ENCODE measurements at regions not wholly inside any gene's neighbourhood (a gene's known extent, or its start where the extent isn't known, plus 50 kb on each side); places are given as distances from the start of the nearest gene placed in this dataset.

DNA sequence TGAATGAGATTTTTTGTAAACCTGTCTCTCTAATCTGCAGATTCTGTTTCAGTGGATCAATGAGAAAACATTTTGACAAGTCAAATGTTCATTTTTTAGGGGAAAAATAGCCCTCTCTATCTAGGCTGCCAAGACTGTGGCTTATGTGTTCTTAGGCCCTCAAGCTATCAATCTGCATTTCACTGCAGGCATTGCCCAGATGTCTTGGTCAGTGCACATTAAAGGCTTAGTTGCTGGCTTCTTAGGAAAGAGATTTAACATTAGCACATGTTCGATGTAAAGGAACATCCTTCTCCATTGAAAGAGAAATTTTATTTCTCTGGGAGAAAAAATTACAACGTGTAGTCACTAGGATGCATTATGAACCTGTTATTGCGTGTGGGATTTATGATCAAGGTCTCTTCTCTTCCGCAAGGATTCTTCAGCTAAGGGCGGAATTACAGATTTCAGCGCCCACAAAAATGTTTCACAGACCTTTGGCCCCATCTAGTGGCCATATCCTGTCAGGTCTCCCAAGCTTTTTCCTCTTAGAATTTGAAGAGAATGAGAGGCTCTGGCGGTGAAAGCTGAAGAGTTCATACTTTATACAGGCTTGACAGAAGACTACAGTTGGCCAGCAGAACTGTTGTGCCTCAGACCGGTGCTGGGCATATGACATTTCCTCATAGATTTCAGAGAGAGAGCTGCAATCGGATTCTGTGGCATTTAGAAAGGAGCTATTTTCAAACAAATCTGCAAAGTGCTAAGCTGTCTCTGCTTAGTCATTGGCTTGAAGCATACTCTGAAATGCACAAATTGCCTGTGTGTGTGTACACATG is 144.6 kb upstream of the NOCT start:
- no peaks in the 10 kb centered on the region for H3K9me1 ChIP-seq (replicated peaks; ENCODE audit: control insufficient read depth, extremely low read depth, insufficient read depth, low read length)
- H3K27ac ChIP-seq (ENCODE audit: insufficient read depth, low read depth, low read length), result no peak overlapping the region
- peak; percentile 77 for DNase-seq (ENCODE audit: low read depth, low spot score)
- H3K27me3 ChIP-seq (ENCODE audit: control insufficient read depth in 2 of 2, insufficient read depth in 2 of 2, low read length in 2 of 2), result peaks cover 3 to 6% of the 10 kb centered on the region in 2 experiments
- TF ChIP-seq EZH2 (IDR thresholded peaks at IDR 0.05; ENCODE audit: borderline replicate concordance, low read depth, low read length, severe bottlenecking), result no peak
- TF ChIP-seq POLR2AphosphoS5 (IDR thresholded peaks at IDR 0.05; ENCODE audit: insufficient read depth, low read depth, low read length), result no peak
- TF ChIP-seq, protein P1, sequence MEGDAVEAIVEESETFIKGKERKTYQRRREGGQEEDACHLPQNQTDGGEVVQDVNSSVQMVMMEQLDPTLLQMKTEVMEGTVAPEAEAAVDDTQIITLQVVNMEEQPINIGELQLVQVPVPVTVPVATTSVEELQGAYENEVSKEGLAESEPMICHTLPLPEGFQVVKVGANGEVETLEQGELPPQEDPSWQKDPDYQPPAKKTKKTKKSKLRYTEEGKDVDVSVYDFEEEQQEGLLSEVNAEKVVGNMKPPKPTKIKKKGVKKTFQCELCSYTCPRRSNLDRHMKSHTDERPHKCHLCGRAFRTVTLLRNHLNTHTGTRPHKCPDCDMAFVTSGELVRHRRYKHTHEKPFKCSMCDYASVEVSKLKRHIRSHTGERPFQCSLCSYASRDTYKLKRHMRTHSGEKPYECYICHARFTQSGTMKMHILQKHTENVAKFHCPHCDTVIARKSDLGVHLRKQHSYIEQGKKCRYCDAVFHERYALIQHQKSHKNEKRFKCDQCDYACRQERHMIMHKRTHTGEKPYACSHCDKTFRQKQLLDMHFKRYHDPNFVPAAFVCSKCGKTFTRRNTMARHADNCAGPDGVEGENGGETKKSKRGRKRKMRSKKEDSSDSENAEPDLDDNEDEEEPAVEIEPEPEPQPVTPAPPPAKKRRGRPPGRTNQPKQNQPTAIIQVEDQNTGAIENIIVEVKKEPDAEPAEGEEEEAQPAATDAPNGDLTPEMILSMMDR (IDR thresholded peaks at IDR 0.05; ENCODE audit: extremely low read depth in 1 of 2, insufficient read depth in 1 of 2, low read depth in 1 of 2, low read length in 2 of 2), result peak; percentile 66 to 71
- TF ChIP-seq FOS (IDR thresholded peaks at IDR 0.05; ENCODE audit: borderline replicate concordance, insufficient read depth, low read length), result no peak
- TF ChIP-seq MYC (IDR thresholded peaks at IDR 0.05; ENCODE audit: low read depth, low read length), result no peak
- no peak overlapping the region for H3K4me2 ChIP-seq (ENCODE audit: insufficient read depth, low read length)
- H3K4me1 ChIP-seq (ENCODE audit: control insufficient read depth, extremely low read depth, insufficient read depth, low read length), result peaks cover 5% of the 10 kb centered on the region
- POLR2A ChIA-PET, result no interaction called here
- H3K9me3 ChIP-seq (replicated peaks; ENCODE audit: control insufficient read depth, insufficient read depth, low read length), result no peaks in the 10 kb centered on the region
- H4K20me1 ChIP-seq (replicated peaks; ENCODE audit: control insufficient read depth, extremely low read depth, insufficient read depth, low read length), result no peaks in the 10 kb centered on the region
- H3K36me3 ChIP-seq (ENCODE audit: control insufficient read depth in 2 of 2, extremely low read depth in 1 of 2, insufficient read depth in 2 of 2, low read length in 2 of 2), result no peaks in the 10 kb centered on the region
- H2AFZ ChIP-seq (ENCODE audit: low read depth, low read length), result no peak overlapping the region
- CTCF ChIA-PET, result interaction anchor here (0.6 to 3.0 kb wide), 66 partner anchors 9 to 1997 kb away, joined by 3 to 84 read pairs (median 5); no protein-coding TSS in a partner anchor
- peak; percentile 82 for FAIRE-seq
- no TSS peak for BruUV-seq (replicated peaks)
- H3K9ac ChIP-seq (replicated peaks; ENCODE audit: extremely low read depth, insufficient read depth, low read length), result no peak overlapping the region
- intact Hi-C loops (cut with micrococcal nuclease) (loop anchor here (1.0 to 10.0 kb wide), 11 partner anchors 48 to 1136 kb away; partner anchors contain the start of gene SLC7A11), dilution Hi-C loops (cut with MboI; ENCODE audit: extremely low pct_ligation_motif_present, low sequenced_read_pairs) (no loop called here)
- no peak overlapping the region for H3K4me3 ChIP-seq (replicated peaks in 1 of 3; ENCODE audit: insufficient read depth in 1 of 3, low read depth in 1 of 3, low read length in 3 of 3)
- no peaks in the 10 kb centered on the region for H3K79me2 ChIP-seq (ENCODE audit: control insufficient read depth, insufficient read depth, low read length)
